Fibroblast of skin of left biceps (primary cell): ENCODE measurements at regions not wholly inside any gene's neighbourhood (a gene's known extent, or its start where the extent isn't known, plus 50 kb on each side); places are given as distances from the start of the nearest gene placed in this dataset.

Experiments used
- DNase-seq, 2 experiments: peaks; one replicate each; pipeline ENCODE4 v3.0.0-alpha.2; 2013; ENCODE audit warnings: low read depth in 2 of 2

GRCh38 chr13:39283072-39283471, 244.8 kb downstream of the NHLRC3 start:
- no peak for DNase-seq

- no peak for DNase-seq
Measured at GRCh38 chr13:39284801-39285388, 246.6 kb downstream of the NHLRC3 start.
